Ovary (tissue), 7 donors: ENCODE measurements at regions not wholly inside any gene's neighbourhood (a gene's known extent, or its start where the extent isn't known, plus 50 kb on each side); places are given as distances from the start of the nearest gene placed in this dataset.
A peak's percentile ranks its signal among the peaks of the same experiment; 100 is the strongest.

Experiments used
- DNase-seq, 5 donors: peaks; one replicate each; pipeline ENCODE4 v3.0.0-alpha.2; 2019 to 2020
- H3K27ac ChIP-seq, 2 donors: fragments of 200-600 bp; one replicate each; pipeline versions ENCODE4 v1.5.1 to v1.8.0; 2019 to 2022
- H3K27me3 ChIP-seq: fragments of 200-600 bp; one replicate; pipeline ENCODE4 v1.8.0; 2022
- H3K36me3 ChIP-seq: fragments of 200-600 bp; sonication (generic); one replicate; pipeline ENCODE4 v1.5.1; 2019
- H3K4me1 ChIP-seq: one replicate; pipeline ENCODE4 v1.8.1; 2013; ENCODE audit warnings: mild to moderate bottlenecking, moderate library complexity; ENCODE audit not compliant: insufficient read depth
- H3K4me3 ChIP-seq: fragments of 200-600 bp; sonication (generic); one replicate; pipeline ENCODE4 v1.5.1; 2017
- H3K9me3 ChIP-seq, 2 donors: fragments of 200-600 bp in 1 of 2; sonication (generic) in 1 of 2; one replicate each; pipeline versions ENCODE4 v1.5.1 to v1.8.1; 2013 to 2019; ENCODE audit warnings: mild to moderate bottlenecking in 1 of 2, moderate library complexity in 1 of 2
- EP300 ChIP-seq: sonication (generic); formaldehyde crosslinking; IDR thresholded peaks from one replicate; pipeline ENCODE4 v1.6.1; 2017; ENCODE audit warnings: antibody characterized with exemption
- POLR2A ChIP-seq: fragments of 450-650 bp; IDR thresholded peaks from one replicate; pipeline ENCODE4 v1.6.1; 2017; ENCODE audit warnings: antibody characterized with exemption, mild to moderate bottlenecking, moderate library complexity
- WGBS, 3 donors: extraction: QIAGEN DNeasy Blood & Tissue Kit in 1 of 3; methylation state at CpG; one replicate each; pipeline versions ENCODE4 v1.1.5 to v1.1.7; 2013 to 2017; 5-methylcytosine and 5-hydroxymethylcytosine counted together
- intact Hi-C, 4 donors: fragments of 100-400 bp; cut with DNase I; formaldehyde crosslinking; loops; one replicate each; pipeline versions ENCODE4 v1.11.0 to v1.15.1; 2022 to 2023
- TF ChIP-seq, protein P1 (sequence below), 3 donors: fragments of 450-650 bp in 2 of 3; fragments of 200-600 bp in 1 of 3; IDR thresholded peaks; one replicate each; pipeline versions ENCODE4 v1.5.1 to v1.8.0; 2016 to 2022; ENCODE audit warnings: antibody characterized with exemption in 3 of 3, mild to moderate bottlenecking in 1 of 3
- donor health status: DM: no; HTN: no; CAD: no; lungs with moderate emphysema.
- donor health status: DM: no; HTN: no; CAD: no.
- donor health status: Bipolar disorder and iron deficiency.
- donor health status: DM: no; HTN: no; CAD: no.
- donor health status: DM: yes; HTN: yes; CAD: no.

DNA sequence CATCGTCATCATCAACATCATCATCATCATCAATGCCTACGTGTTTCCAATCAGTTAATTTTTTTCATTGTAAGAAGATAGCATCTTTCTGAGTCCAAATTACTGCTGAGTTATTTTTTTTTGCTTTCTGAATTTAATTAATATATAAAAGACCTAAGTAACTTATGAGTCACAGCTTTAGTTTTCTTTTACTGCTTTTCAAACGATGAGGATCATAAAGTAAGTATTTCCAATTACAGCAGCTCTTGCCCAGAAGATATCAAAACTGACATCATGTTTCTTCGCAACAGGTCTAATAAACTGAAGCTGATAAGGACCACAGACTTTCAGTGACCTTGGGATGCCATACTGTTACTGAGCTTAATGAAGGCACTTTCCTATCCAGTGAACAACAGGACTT, 442.2 kb downstream of the DSEL start:
- intact Hi-C loops = no loop called here
- Histone ChIP-seq H3K27ac (no peak overlapping the region), H3K36me3 (no peaks in the 10 kb centered on the region), H3K4me3 (no peak overlapping the region), H3K4me1 (no peaks in the 10 kb centered on the region), H3K27me3 (no peaks in the 10 kb centered on the region), H3K9me3 (no peaks in the 10 kb centered on the region)
- WGBS, 3 donors = 38 to 55% (median 51%) methylated on average over 4 of the region's 4 CpGs
- no peak for DNase-seq
- TF ChIP-seq, protein P1, sequence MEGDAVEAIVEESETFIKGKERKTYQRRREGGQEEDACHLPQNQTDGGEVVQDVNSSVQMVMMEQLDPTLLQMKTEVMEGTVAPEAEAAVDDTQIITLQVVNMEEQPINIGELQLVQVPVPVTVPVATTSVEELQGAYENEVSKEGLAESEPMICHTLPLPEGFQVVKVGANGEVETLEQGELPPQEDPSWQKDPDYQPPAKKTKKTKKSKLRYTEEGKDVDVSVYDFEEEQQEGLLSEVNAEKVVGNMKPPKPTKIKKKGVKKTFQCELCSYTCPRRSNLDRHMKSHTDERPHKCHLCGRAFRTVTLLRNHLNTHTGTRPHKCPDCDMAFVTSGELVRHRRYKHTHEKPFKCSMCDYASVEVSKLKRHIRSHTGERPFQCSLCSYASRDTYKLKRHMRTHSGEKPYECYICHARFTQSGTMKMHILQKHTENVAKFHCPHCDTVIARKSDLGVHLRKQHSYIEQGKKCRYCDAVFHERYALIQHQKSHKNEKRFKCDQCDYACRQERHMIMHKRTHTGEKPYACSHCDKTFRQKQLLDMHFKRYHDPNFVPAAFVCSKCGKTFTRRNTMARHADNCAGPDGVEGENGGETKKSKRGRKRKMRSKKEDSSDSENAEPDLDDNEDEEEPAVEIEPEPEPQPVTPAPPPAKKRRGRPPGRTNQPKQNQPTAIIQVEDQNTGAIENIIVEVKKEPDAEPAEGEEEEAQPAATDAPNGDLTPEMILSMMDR (IDR thresholded peaks at IDR 0.05) = no peak
- TF ChIP-seq EP300 = no peak
- no peak for TF ChIP-seq POLR2A

DNA sequence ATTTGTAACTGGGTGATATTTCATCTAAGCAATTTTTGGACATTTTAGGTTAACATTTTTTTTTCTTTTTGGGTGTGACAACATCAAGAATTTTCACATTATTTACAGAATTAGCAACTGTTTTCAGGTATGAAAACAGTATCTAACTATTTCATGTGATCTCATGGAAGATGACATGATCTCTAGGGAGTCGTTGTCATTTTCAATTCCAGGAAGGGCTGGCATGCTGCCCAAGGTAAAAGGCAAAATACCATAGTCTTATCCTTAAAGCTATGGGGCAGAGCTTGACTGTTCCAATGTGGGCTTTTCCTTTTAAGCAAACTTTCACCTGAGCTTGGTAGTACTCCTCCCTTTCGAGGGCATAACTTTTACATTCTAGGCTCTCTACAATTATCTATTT, 443.7 kb downstream of the DSEL start:
- no peak overlapping the region for H3K4me3 ChIP-seq
- WGBS, 3 donors = 30 to 46% (median 31%) methylated on average over 2 of the region's 2 CpGs
- TF ChIP-seq, protein P1 (IDR thresholded peaks at IDR 0.05) = no peak
- TF ChIP-seq EP300 = no peak
- H3K36me3 ChIP-seq = no peaks in the 10 kb centered on the region
- H3K9me3 ChIP-seq = no peaks in the 10 kb centered on the region
- H3K4me1 ChIP-seq = no peaks in the 10 kb centered on the region
- H3K27ac ChIP-seq = no peak overlapping the region
- H3K27me3 ChIP-seq = no peaks in the 10 kb centered on the region
- intact Hi-C loops = no loop called here
- DNase-seq = peak in 1 of 5 donors; percentile 10

DNA sequence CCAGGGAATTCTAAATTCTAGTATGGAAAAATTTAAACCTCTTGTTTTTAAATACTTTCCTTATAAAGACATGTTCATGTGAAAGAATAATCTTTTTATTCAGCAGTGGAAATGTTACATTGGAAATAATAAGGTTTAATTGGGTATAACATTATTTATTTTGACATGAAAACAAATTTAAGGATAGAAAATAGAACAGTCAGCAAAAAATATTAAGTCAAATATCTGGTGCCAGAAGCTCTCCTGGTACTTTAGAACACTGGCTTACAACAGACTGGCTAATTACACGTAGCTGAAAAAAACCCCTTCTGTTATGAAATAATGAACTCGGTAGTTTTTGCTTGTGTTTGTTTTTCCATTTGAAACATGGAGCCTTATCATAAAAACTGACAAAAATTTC, 447.9 kb downstream of the DSEL start:
- Histone ChIP-seq H3K4me3 (no peak overlapping the region), H3K36me3 (no peaks in the 10 kb centered on the region), H3K27ac (no peak overlapping the region), H3K4me1 (no peaks in the 10 kb centered on the region), H3K9me3 (no peaks in the 10 kb centered on the region), H3K27me3 (no peaks in the 10 kb centered on the region)
- no peak for DNase-seq
- intact Hi-C loops = no loop called here
- TF ChIP-seq POLR2A = no peak
- TF ChIP-seq, protein P1 (IDR thresholded peaks at IDR 0.05) = no peak
- no peak for TF ChIP-seq EP300
- WGBS, 3 donors = 8 to 17% (median 15%) methylated on average over 2 of the region's 2 CpGs

DNA sequence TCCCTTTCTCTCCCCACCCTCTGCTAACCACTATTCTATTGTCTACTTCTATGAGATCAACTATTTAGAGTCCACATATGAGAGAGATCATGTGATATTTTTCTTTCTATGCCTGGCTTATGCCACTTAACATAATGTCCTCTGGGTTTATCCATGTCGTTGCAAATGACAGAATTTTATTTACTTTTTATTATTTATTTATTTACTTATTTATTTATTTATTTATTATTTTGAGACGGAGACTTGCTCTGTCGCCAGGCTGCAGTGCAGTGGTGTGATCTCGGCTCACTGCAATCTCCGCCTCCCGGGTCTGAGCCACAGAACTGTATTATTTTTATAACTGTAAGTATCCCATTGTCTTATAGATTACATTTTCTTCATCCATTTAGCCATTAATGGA, 443.4 kb upstream of the CDH19 start:
- Histone ChIP-seq H3K27me3 (no peaks in the 10 kb centered on the region), H3K27ac (no peak overlapping the region), H3K4me3 (no peak overlapping the region), H3K4me1 (no peaks in the 10 kb centered on the region), H3K9me3 (no peaks in the 10 kb centered on the region), H3K36me3 (no peaks in the 10 kb centered on the region)
- DNase-seq = no peak
- intact Hi-C loops = no loop called here
- 80 to 93% (median 85%) methylated on average over 6 of the region's 6 CpGs for WGBS, 3 donors
- TF ChIP-seq, protein P1 (IDR thresholded peaks at IDR 0.05) = no peak
- TF ChIP-seq POLR2A (no peak), EP300 (no peak)

DNA sequence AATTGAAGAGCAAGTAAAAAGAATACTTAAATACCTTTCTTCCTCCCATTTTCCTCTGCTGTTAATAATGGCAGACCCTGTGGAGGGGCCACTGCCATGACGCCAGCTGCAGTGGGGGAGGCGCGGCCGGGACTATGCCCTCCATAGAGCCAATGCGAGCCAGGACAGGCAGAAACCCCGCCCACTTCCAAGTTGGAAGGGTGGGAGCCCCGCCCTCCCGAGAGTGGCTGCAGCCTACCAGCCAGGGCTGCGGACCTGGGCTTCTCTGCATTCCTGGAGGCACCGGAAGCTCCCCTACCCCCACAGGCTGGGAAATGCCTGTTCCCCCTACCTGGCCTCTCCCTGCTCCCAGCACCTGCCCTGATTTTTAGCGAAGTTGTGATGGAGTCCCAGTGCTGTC, 439.4 kb upstream of the CDH19 start:
- 92 to 94% (median 93%) methylated on average over 11 of the region's 11 CpGs for WGBS, 3 donors
- no peak for DNase-seq

More for the DNA sequence above, 439.4 kb upstream of the CDH19 start:
- H3K27me3 ChIP-seq = no peaks in the 10 kb centered on the region
- no peak for TF ChIP-seq POLR2A
- no peak for TF ChIP-seq EP300
- TF ChIP-seq, protein P1 (IDR thresholded peaks at IDR 0.05) = no peak
- no peaks in the 10 kb centered on the region for H3K9me3 ChIP-seq
- no peak overlapping the region for H3K27ac ChIP-seq
- intact Hi-C loops = no loop called here
- H3K4me3 ChIP-seq = no peak overlapping the region
- H3K4me1 ChIP-seq = no peaks in the 10 kb centered on the region
- H3K36me3 ChIP-seq = no peaks in the 10 kb centered on the region
